HG02885 (cell line): ENCODE measurements at regions not wholly inside any gene's neighbourhood (a gene's known extent, or its start where the extent isn't known, plus 50 kb on each side); places are given as distances from the start of the nearest gene placed in this dataset.
A peak's percentile ranks its signal among the peaks of the same experiment; 100 is the strongest.
"Not testable (repeated sequence)": the region's sequence is repeated elsewhere in the genome, so short reads cannot be mapped to it uniquely, and the experiment has no call there.

ENCODE experiments used
- ATAC-seq: cut with Tn5 transposase; IDR thresholded peaks from one replicate; pipeline ENCODE4 v1.9.1; 2021; ENCODE audit warnings: mild to moderate bottlenecking; ENCODE audit not compliant: unreplicated experiment, poor library complexity

DNA sequence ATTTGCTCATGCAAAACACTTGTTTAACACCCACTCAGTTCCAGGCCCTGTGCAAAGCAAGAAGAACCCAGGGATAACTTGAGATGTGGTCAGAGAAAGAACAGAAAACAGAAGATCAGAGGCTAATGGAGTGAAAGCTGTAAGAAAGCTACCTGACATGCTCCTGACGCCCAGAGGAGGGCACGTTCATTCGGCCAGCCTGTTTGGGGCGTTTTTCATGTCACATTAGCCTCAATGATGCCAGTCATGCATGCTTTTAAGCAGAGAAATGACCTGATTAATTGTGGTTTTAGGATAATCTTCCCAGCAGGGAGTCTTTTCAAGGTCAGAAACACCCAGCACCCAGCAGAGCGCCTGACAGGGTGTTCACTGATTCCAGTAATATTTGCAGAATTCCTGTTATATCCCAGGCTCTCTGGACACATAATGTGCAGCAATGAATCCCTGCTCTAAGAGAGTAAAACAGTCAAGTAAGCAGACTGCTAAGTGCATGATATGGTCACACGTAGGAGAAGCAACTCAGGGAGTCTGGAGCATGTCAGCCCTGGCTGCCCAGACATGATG is 320.0 kb downstream of the LRATD1 start:
- ATAC-seq = no peak

DNA sequence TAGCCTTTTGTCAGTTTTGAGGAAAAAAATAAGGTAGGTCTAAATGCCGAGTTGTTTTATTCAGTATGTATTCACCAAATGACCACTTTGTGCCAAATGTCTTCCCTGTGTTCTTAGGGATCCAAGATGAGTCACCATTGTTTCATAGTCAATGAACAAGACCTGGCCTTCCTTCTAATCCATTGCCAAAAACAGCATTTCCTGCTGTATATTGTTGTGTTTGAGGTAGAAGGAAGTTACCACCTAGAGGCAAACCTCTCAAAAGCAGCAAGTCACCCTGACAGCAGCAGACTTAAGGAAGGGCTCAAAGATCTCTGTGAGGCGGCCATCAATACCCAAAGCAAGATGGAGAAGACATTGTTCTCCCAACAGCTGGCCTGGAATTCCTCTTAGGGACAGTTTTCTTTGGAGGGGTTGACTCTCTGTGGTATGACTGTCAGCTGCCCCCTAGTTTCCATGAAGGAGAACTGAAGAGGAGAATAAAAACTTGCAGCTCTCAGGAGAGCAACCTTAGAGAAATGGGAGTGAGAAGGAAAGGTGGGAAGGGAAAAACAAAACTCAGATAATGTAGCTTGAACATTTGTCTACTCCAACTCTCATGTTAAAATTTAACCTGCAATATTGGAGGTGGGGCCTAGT is 328.3 kb downstream of the LRATD1 start:
- ATAC-seq = no peak

DNA sequence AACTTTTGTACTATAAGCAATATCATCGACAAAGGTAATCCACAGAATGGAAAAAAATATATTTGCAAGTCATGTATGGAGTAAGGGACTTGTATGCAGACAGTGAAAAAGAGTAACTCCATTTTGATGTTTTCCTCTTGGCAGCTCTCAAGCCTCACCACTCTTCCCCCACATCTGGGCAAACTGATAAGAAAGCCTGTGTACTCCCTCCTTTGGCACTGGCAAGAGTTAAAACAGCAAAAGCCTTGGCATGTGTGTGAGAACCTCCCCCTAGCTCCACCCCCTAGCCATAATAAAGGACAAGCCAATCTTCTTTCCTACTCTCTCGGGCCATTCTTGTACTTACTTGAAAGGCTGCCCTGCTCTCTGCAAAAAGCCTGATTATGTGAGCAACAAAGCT is 335.2 kb downstream of the LRATD1 start:
- ATAC-seq = no peak

DNA sequence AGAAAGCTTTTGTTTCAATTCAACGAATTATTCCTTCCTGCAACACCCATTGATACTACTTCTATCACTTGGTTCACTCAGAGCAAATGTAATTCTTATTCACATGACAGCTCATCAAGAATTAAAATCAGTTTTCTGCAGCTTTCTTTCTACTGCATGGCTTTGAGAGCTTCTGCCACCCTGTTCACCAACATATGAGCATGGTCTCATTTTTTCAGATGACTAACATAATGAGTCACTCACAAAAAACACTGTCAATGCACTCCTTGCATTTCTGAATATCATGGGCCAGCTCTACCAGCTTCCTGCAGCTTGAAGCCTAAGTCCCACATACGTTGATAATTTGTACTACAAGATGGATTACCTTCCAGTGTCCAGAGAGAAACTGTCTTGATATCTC is 342.9 kb downstream of the LRATD1 start:
- no peak for ATAC-seq

DNA sequence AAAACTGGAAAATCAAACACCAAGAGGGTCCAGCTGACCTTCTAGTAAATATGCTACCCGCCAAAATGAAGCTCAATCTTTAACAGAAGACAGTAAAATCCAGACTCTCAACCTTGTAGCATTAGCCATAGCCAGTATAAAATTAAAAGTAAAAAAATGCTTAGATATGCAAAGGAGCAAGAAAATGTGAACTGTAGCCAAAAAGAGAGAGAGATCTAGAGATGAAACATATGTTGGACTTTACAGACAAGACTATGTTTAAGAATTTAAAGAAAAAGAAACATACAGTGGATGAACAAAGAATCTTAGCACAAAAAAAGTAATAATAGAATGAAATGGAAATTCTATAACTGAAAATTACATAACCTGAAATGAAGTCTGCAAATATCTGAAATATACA is 344.5 kb downstream of the LRATD1 start:
- ATAC-seq = no peak

DNA sequence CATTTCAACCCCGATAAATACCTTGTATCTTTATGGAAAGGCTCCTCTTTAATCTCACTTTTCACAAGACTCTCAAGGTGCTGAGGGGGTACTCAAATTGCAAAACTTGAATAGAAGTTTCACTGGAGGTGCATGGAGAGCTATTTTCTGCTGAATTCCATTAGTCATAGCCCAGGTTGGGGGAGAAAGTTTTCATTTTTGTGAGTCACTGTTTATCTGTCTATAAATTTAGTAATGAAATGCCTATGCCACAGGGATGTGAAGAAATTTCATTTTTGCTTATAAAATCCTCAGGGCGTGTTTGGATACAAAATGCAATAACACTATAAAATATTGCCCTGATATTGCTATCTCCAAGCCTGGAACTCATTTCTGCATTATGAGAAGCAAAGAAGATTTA is 346.3 kb downstream of the LRATD1 start:
- no peak for ATAC-seq

DNA sequence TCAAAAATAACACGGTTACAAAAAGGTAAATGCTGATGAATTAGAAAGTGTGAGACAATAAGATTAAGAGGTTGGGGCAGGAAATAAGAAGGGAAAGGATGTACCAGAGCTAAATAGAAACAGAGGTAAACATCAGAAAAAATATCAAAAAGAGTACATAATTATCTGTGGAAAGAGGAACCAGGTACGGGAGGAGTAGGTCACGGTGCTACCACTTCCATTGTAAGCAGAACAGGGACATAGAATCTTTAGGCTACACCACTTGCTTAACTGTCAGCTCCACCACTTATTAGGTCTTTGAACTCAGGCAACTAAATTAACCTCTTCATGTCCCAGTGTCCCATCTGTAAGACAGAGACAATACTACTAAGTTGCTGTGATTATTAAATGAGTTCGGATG is 350.3 kb downstream of the LRATD1 start:
- peak; percentile 55 for ATAC-seq

DNA sequence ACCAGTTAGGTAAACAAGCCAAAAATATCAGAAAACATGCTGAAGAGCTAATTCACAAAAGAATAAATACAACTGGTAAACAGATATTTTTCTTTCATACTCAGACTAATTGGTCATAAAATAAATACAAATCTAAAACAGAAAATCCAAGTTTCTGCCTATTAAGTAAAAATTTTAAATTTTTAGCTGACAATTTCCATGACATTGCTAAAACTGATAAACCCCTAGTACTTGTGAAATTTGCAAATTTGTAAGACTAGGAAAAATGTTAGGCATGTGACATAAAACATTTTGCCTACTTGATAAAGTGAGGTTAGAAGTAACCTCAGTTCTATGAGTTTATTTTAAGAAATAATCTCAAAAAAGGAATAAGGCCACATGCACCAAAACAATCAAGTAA is 356.1 kb downstream of the LRATD1 start:
- ATAC-seq = no peak

DNA sequence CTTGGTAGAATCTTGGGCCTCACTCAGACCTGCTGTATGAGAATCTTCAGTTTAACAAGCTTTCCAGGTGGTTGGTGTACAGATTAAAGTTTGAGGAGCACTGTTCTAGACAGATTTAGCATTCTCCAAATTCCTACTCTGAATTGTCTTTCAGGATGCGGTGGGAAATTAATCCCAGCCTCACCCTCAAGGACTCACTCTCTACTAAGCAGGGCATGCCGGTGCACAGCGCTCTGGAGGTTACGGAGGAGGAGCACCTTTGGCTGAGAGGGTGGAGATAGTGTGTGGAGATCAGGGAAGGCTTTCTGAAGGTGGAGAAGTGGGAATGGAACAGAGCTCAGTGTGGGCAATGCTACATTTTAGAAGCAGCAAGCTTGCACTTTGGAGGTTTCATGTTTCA is 359.2 kb downstream of the LRATD1 start:
- ATAC-seq = no peak

DNA sequence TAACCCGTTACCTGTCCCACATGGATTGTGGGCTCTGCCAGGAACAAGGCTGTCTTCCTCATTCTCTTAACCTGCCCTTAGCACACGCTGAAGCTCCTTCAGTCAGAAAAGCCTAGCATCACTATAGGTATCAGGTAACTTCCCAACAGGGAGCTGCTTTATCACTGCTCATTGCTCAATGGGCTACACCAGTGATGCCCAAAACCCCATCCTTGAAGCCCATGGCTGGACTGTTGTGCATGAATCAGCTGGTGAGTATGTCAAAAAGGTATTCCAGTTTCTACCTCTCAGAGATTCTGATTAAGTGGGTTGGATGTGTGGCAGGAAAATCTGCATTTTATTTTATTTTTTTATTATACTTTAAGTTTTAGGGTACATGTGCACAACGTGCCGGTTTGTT is 362.2 kb downstream of the LRATD1 start:
- no peak for ATAC-seq

DNA sequence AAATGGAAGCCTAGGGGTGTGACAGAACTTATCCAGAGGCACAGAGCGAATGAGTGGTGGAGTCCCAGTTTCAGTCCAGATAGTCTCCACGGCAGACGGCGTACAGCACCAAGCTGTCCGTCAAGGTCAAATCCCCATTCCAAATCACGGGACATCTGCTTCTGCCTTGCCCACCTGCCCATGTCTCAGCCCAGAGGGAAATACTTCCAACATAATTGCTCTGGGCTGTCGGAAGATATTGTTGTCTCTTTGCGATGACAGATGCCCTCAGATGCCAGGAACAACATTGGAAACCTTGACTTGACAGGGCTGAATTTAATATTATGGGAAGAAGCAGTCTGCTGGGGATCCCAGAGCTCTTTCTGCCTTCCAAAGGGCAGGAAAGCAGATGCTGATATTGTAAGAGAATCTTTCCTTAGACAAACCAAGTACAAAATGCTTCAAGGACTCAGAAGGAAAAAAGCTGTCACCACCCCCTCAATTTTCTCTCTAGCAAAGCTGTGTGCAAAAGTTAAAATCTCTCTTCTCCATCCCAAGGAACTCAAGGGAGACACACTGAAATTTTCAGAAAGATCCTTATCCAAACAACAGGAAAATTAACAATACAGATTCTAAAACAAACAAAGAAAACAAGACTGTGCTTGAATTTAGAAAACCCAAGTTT is 364.0 kb downstream of the LRATD1 start:
- ATAC-seq = no peak

DNA sequence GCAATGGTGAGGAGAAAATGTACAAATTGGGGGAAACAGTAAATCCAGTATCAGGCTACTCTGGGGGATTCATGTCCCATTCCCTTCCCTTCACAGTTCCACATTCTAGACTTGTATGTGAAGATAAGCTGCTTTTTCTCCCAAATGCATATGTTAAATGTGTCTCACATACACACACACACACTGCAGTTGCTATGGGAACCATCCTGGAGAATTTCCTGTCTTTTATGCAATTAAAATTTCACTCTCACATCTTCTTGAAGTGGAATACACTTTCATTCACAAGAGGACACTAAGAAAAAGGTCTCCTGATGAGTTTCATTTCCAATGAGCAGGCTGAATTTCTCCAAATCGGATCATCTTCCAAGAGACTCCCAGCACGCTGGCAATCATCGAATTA is 366.0 kb downstream of the LRATD1 start:
- no peak for ATAC-seq

DNA sequence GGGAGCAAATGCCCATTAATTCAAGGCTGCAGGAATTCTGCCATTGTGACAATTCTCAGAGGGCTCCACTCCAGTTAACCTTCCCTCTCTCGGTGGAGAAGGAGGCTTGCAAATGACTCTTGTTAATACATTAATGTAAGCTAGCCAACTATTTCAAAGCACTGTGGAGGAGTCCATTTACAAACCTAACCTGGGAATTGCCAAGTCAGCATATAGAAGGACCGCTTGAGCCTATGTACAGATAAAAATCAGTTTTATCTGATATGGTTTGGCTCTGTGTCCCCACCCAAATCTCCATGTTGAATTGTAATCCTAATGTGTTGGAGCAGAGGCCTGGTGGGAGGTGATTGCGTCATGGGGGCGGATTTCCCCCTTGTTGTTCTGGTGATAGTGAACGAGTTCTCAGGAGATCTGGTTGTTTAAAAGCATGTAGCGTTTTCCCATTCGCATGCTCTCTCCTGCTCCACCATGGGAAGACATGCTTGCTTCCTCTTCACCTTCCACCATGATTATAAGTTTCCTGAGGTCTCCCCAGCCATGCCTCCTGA is 366.7 kb downstream of the LRATD1 start:
- ATAC-seq = no peak

DNA sequence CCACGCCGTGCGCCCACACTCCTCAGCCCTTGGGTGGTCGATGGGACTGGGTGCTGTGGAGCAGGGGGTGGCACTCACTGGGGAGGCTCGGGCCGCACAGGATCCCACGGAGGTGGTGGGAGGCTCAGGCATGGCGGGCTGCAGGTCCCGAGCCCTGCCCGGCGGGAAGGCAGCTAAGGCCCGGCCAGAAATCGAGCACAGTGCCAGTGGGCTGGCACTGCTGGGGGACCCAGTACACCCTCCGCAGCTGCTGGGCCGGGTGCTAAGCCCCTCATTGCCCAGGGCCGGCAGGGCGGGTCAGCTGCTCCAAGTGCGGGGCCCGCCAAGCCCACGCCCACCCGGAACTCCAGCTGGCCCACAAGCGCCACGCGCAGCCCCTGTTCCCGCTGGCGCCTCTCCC is 370.0 kb downstream of the LRATD1 start:
- not testable (repeated sequence) for ATAC-seq

DNA sequence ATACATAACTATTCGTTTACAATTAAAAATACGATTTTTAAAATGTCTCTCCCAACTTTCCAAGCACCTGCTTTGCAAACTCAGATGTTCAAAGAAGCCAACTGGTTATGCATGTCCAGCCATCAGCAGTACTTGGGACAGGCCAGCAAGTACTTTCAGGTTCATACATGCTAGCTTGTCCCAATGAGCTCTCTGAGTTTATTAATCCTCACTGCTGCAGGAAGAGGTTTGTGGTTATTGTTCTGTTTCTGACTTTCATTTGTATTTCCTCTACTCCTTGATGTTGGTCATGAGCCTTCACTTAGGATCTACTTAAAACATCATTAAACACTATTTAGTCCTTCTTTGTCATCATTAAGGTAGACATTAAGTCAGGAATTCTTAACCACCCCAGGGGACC is 374.1 kb downstream of the LRATD1 start:
- peak; percentile 87 for ATAC-seq

DNA sequence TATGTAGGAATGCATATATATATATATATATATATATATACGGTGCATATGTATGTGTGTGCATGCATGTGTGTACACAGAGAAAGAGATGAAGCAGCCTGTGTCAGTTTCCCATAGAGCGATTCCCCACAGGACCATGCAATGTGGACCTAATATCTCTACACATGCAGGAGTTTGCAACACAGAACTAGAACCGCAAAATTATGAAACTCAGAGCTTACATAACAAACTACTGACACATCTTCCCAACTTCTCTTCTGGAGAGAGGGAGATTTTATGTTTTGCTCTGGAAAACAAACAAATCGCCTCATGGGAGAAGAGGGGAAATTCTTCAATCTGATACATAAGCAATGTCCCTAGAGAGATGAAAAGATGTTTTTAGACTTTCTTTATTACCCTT is 377.2 kb downstream of the LRATD1 start:
- ATAC-seq = no peak

DNA sequence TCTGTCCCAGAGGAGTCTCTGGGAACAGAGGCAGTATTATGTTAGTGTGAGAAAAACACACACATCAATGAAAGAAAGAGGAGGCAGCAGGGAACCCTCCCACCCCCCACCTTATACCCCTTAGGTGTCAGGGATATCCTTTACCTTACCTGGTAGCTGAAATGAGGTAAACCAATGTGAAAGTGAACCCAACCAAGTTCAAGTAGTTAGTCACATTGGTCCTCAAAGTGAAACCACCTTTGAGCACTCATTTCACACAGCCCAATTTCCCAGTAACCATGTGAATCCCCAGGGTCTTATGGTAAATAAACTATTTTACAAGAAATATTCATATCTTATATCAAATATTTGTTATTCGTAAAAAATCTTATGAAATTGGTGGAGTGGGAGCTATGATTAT is 377.8 kb downstream of the LRATD1 start:
- ATAC-seq = peak; percentile 81

DNA sequence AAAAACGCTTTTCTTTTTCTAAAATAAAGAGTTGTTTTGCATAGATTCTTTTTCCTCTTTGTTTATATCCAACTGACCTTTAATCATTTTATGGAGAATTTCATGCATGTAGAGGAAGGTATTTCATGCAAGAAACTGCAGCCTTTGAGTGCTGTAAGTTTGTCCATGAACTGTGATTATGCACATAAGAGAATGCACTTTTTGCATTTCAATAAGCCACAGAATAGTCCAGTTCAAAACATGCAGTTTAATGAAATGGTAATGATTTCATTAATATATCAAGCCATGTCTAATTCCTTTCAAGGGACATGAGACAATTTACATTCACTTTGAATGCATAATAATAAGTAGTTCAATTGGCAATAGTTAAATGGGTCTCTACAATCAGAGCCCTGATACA is 386.3 kb downstream of the LRATD1 start:
- ATAC-seq = no peak

DNA sequence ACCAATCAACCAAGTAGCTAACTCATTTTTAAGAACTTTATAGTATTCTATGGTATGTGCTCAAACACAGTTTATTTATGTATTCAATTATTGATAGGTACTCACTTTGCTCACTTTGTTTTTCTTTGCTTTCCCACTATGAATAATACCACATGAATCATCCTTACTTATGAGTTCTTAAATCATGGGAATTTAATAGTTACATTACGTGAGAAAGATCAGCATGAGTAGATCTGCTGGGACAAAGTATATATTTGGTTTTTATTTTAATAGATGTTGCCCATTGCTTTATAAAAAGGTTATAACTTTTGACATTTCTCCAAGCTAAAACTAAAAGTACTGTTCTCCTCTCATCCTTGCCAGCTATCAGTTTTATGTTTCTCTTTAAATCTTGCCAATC is 390.7 kb downstream of the LRATD1 start:
- no peak for ATAC-seq

DNA sequence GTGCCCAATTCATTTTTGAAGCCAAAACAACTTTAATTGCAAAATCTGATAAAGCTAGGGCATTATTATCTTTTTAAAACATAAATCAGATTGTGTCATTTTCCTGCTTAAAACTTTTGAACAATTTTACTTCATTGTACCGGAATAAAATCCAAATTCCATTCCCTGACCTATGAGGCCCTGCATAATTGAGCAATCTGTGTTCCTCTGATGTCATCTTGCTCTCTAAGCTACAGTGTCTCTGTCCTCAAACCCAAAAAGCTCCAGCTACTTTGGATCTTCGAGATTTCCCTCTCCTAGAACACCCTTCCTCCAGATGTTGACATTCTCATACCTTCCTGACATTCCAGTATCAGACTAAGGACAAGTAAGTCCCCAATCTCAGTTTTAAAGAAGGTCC is 395.9 kb downstream of the LRATD1 start:
- no peak for ATAC-seq

DNA sequence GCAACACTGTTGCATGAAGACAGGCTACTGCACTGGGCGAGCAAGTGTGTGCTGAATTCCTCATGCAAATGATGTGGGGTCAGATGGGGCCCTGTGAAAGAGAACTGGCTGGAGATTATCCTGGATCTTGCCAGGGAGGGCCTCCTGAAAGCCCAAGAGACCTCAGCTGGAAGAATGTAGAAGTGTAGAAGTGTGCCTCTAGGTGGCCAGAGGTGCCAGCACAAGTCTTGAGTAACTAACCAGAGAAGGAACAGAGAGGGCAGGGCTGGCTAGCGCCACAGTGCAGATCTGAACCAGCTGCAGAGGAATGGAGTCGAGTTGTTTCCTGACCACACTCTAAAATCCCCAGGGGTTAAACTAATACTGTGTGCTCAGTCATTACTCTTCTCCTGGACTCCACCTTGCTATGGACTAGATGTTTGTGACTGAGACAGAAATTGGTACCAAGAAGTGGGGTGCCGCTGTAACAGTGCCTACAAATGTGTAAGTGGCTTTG is 399.3 kb downstream of the LRATD1 start:
- peak; percentile 96 for ATAC-seq

DNA sequence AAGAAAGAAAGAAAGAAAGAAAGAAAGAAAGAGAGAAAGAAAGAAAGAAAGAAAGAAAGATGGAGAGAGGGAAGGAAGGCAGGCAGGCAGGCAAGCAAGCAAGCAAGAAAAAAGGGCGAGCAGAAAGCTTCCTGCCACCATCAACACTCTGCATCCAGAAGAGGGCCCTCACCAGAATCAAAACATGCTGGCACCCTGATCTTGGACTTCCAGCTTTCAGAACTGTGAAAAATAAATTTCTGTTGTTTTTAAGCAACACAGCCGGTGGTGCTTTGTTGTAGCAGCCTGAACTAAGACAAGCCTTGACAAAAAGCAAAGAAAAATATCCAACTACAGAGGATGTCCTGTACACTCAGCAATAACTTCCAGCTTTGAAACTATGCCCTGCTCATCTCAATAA is 401.7 kb downstream of the LRATD1 start:
- ATAC-seq = no peak
